Thyroid gland (tissue), 4 donors: ENCODE measurements at regions not wholly inside any gene's neighbourhood (a gene's known extent, or its start where the extent isn't known, plus 50 kb on each side); places are given as distances from the start of the nearest gene placed in this dataset.

Experiments used
- DNase-seq, 2 donors: peaks; one replicate each; pipeline ENCODE4 v3.0.0-alpha.2; 2019
- H3K27ac ChIP-seq, 3 donors: fragments of 200-600 bp; sonication (generic); 1 replicate in 2 of 3; 2 replicates in 1 of 3; pipeline ENCODE4 v1.5.1; 2016 to 2019; ENCODE audit warnings: mild to moderate bottlenecking in 1 of 3, moderate library complexity in 1 of 3
- H3K27me3 ChIP-seq: fragments of 200-600 bp; sonication (generic); one replicate; pipeline ENCODE4 v1.5.1; 2019
- H3K36me3 ChIP-seq, 2 donors: fragments of 200-600 bp; sonication (generic); one replicate each; pipeline ENCODE4 v1.5.1; 2016 to 2019
- H3K4me1 ChIP-seq, 2 donors: fragments of 200-600 bp; sonication (generic); one replicate each; pipeline ENCODE4 v1.5.1; 2017 to 2019
- H3K4me3 ChIP-seq, 3 donors: fragments of 200-600 bp; sonication (generic); replicated peaks in 1 of 3; 1 replicate in 2 of 3; 2 replicates in 1 of 3; pipeline ENCODE4 v1.5.1; 2016; ENCODE audit warnings: mild to moderate bottlenecking in 1 of 3
- H3K9me3 ChIP-seq: fragments of 200-600 bp; sonication (generic); one replicate; pipeline ENCODE4 v1.5.1; 2017
- POLR2A ChIP-seq, 2 donors: fragments of 450-650 bp; IDR thresholded peaks; one replicate each; pipeline ENCODE4 v1.6.1; 2017; ENCODE audit warnings: antibody characterized with exemption in 2 of 2, mild to moderate bottlenecking in 2 of 2, moderate library complexity in 1 of 2
- WGBS, 2 donors: methylation state at CpG; one replicate each; pipeline ENCODE4 v1.1.5; 2017; 5-methylcytosine and 5-hydroxymethylcytosine counted together
- intact Hi-C: fragments of 100-400 bp; cut with DNase I; formaldehyde crosslinking; loops from one replicate; pipeline ENCODE4 v1.15.1; 2023
- TF ChIP-seq, protein P1 (sequence below), 6 experiments: fragments of 200-600 bp in 3 of 6; fragments of 450-650 bp in 3 of 6; sonication (generic) in 3 of 6; IDR thresholded peaks; one replicate each; pipeline ENCODE4 v1.5.1; 2016 to 2019; ENCODE audit warnings: antibody characterized with exemption in 6 of 6, mild to moderate bottlenecking in 2 of 6, inconsistent platforms in 1 of 6, moderate library complexity in 1 of 6

DNA sequence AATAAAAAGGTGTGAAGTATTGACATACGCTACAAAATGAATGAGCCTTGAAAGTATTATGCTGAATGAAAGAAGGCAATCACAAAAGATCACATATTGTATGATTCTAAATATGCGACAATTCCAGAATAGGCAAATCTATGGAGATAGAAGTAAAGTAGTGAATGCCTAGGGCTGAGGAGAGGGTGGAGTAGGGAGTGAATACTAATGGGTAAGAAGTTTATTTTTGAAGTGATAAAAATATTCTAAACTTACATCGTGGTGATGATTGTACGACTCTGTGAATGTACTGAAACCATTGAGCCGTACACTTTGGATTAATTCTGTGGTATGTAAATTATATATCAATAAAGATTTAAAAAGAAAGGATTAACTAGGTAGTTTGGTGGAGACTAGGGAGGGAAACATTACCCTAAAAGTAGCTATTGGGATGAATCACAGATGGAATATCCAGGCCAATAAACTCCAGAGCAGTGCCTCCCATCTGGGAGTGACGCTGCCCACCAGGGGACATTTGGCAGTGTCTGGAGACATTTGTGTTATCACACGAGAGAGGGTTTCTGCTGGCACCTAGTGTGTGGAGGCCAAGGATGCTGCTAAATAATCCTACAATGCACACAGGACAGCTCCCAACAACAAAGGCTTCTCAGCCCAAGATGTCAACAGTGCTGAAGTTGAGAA lies 214.2 kb upstream of the PCSK2 start:
- WGBS, 2 donors: 88% methylated on average over 7 of the region's 7 CpGs
- H3K4me3 ChIP-seq: no peak overlapping the region
- no peak for TF ChIP-seq POLR2A (IDR thresholded peaks at IDR 0.05)
- TF ChIP-seq, protein P1, sequence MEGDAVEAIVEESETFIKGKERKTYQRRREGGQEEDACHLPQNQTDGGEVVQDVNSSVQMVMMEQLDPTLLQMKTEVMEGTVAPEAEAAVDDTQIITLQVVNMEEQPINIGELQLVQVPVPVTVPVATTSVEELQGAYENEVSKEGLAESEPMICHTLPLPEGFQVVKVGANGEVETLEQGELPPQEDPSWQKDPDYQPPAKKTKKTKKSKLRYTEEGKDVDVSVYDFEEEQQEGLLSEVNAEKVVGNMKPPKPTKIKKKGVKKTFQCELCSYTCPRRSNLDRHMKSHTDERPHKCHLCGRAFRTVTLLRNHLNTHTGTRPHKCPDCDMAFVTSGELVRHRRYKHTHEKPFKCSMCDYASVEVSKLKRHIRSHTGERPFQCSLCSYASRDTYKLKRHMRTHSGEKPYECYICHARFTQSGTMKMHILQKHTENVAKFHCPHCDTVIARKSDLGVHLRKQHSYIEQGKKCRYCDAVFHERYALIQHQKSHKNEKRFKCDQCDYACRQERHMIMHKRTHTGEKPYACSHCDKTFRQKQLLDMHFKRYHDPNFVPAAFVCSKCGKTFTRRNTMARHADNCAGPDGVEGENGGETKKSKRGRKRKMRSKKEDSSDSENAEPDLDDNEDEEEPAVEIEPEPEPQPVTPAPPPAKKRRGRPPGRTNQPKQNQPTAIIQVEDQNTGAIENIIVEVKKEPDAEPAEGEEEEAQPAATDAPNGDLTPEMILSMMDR (IDR thresholded peaks at IDR 0.05): no peak

DNA sequence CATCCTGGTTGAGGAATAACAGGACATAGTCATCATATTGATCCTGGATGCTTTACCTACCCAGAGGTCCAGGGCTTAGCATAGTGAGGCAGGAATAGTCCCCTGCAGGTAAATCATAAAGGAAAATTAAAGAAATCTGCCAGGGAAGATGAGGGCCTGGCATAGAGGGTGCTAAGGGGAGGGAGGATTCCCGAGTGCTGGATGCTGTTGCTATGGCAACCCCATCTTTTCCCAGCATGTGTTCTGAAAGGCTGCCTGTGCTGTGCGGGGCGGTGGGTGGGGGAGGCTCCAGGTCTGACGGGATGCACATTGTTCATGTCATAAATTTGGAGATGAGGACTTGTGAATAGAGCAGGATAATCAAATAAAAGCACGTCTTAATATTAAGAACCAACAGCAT lies 212.6 kb upstream of the PCSK2 start:
- Histone ChIP-seq H3K9me3 (no peaks in the 10 kb centered on the region), H3K27ac (no peak overlapping the region), H3K36me3 (no peaks in the 10 kb centered on the region), H3K4me1 (no peaks in the 10 kb centered on the region), H3K4me3 (no peak overlapping the region), H3K27me3 (no peaks in the 10 kb centered on the region)
- TF ChIP-seq, protein P1 (IDR thresholded peaks at IDR 0.05): no peak
- TF ChIP-seq POLR2A (IDR thresholded peaks at IDR 0.05): no peak
- no peak for DNase-seq
- intact Hi-C loops: no loop called here
- WGBS, 2 donors: 60 to 62% methylated on average over 5 of the region's 5 CpGs

More for the DNA sequence above, 214.2 kb upstream of the PCSK2 start:
- intact Hi-C loops: no loop called here
- Histone ChIP-seq H3K27ac (no peak overlapping the region), H3K27me3 (no peaks in the 10 kb centered on the region), H3K36me3 (no peaks in the 10 kb centered on the region), H3K9me3 (no peaks in the 10 kb centered on the region), H3K4me1 (no peaks in the 10 kb centered on the region)
- no peak for DNase-seq

- intact Hi-C loops: no loop called here
- 82 to 84% methylated on average over 4 of the region's 4 CpGs for WGBS, 2 donors
- TF ChIP-seq, protein P1 (IDR thresholded peaks at IDR 0.05): no peak
- TF ChIP-seq POLR2A (IDR thresholded peaks at IDR 0.05): no peak
These were observed 212.0 kb upstream of the PCSK2 start for GRCh38 chr20:17014756-17015366.

GRCh38 chr20:17017232-17017631 lies 209.6 kb upstream of the PCSK2 start:
- H3K9me3 ChIP-seq: no peaks in the 10 kb centered on the region
- no peak overlapping the region for H3K4me3 ChIP-seq
- no peaks in the 10 kb centered on the region for H3K4me1 ChIP-seq
- no peaks in the 10 kb centered on the region for H3K36me3 ChIP-seq
- TF ChIP-seq POLR2A (IDR thresholded peaks at IDR 0.05): no peak
- TF ChIP-seq, protein P1 (IDR thresholded peaks at IDR 0.05): no peak
- H3K27me3 ChIP-seq: no peaks in the 10 kb centered on the region
- H3K27ac ChIP-seq: no peak overlapping the region
- WGBS, 2 donors: 64 to 74% methylated on average over 2 of the region's 2 CpGs
- no peak for DNase-seq
- intact Hi-C loops: no loop called here

More at GRCh38 chr20:17014756-17015366, 212.0 kb upstream of the PCSK2 start:
- Histone ChIP-seq H3K27ac (no peak overlapping the region), H3K4me3 (no peak overlapping the region), H3K36me3 (no peaks in the 10 kb centered on the region), H3K4me1 (no peaks in the 10 kb centered on the region), H3K9me3 (no peaks in the 10 kb centered on the region), H3K27me3 (no peaks in the 10 kb centered on the region)
- DNase-seq: no peak

- DNase-seq: no peak
- TF ChIP-seq POLR2A (IDR thresholded peaks at IDR 0.05): no peak
- TF ChIP-seq, protein P1 (IDR thresholded peaks at IDR 0.05): no peak
- peaks cover 0 to 13% of the 10 kb centered on the region in 2 donors for H3K4me1 ChIP-seq
- H3K9me3 ChIP-seq: no peaks in the 10 kb centered on the region
- H3K27me3 ChIP-seq: no peaks in the 10 kb centered on the region
- intact Hi-C loops: no loop called here
- H3K36me3 ChIP-seq: no peaks in the 10 kb centered on the region
- H3K27ac ChIP-seq: no peak overlapping the region
- H3K4me3 ChIP-seq: no peak overlapping the region
These were observed 205.4 kb upstream of the PCSK2 start for GRCh38 chr20:17021481-17021880.
